ENCODE measurements at regions not wholly inside any gene's neighbourhood (a gene's known extent, or its start where the extent isn't known, plus 50 kb on each side); places are given as distances from the start of the nearest gene placed in this dataset.

DNA sequence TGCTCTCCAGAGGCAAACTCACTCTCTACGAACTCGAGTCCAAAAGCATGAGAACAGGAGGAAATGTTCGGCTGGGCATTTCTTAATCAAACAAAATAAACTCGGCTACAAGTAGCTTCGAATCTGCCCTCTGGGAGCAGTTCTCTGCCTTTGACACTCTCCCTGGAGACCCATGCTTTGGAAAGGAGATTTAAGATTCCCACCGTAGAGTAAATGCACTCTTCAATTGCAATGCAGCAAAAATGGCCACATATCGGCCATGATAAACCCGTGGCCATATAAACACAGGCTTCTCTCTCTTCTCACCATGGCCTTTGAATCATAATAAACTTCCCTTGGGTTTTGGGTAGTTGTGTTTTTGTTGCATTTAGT is 215.4 kb downstream of the TOMM20 start:
- TF ChIP-seq, protein P1, sequence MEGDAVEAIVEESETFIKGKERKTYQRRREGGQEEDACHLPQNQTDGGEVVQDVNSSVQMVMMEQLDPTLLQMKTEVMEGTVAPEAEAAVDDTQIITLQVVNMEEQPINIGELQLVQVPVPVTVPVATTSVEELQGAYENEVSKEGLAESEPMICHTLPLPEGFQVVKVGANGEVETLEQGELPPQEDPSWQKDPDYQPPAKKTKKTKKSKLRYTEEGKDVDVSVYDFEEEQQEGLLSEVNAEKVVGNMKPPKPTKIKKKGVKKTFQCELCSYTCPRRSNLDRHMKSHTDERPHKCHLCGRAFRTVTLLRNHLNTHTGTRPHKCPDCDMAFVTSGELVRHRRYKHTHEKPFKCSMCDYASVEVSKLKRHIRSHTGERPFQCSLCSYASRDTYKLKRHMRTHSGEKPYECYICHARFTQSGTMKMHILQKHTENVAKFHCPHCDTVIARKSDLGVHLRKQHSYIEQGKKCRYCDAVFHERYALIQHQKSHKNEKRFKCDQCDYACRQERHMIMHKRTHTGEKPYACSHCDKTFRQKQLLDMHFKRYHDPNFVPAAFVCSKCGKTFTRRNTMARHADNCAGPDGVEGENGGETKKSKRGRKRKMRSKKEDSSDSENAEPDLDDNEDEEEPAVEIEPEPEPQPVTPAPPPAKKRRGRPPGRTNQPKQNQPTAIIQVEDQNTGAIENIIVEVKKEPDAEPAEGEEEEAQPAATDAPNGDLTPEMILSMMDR (IDR thresholded peaks at IDR 0.05): no peak
- TF ChIP-seq POLR2A (IDR thresholded peaks at IDR 0.05) (no peak), POLR2AphosphoS5 (IDR thresholded peaks at IDR 0.05) (no peak)

Data from breast epithelium (tissue), 3 donors.